ENCODE measurements at regions not wholly inside any gene's neighbourhood (a gene's known extent, or its start where the extent isn't known, plus 50 kb on each side); places are given as distances from the start of the nearest gene placed in this dataset.
A peak's percentile ranks its signal among the peaks of the same experiment; 100 is the strongest.
"Not testable (repeated sequence)": the region's sequence is repeated elsewhere in the genome, so short reads cannot be mapped to it uniquely, and the experiment has no call there.

DNA sequence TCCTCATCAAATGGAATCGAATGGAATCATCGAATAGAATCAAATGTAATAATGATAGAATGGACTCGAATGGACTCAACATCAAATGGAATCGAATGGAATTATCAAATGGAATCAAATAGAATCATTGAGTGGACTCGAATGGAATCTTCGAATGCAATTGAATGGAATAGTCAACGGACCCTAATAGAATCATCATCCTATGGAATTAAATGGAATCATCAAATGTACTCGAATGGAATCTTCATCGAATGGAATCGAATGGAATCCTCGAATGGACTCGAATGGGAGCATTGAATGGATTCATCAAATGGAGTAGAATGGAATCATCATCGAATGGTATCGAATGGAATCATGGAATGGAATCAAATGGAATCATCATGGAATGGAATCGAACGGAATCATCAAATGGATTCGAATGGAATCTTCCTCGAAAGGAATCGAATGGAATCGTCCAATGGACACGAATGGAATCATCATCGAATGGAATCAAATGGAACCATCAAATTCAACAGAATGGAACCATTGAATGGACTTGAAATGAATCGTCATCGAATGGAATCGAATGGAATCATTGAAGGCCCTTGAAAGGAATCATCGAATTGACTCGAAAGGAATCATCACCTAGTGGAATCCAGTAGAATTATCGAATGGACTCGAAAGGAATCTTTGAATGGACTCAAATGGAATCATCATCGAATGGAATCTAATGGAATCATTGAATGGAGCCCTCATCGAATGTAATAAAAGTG is 224.9 kb downstream of the SHCBP1 start:
- H3K27me3 ChIP-seq (replicated peaks; ENCODE audit: insufficient read depth); H3K9me3 ChIP-seq (ENCODE audit: low read depth); H3K79me2 ChIP-seq (ENCODE audit: insufficient read depth); H3K27ac ChIP-seq; H3K4me2 ChIP-seq (ENCODE audit: unreplicated experiment); H3F3A ChIP-seq (ENCODE audit: insufficient read depth); H3K4me3 ChIP-seq; H3K4me1 ChIP-seq (ENCODE audit: insufficient read depth); DNase-seq; H3K9me2 ChIP-seq (ENCODE audit: insufficient read depth); H4K20me1 ChIP-seq (ENCODE audit: insufficient read depth); H3K9ac ChIP-seq; H2AFZ ChIP-seq; in situ Hi-C loops (cut with MboI); H3K36me3 ChIP-seq (ENCODE audit: low read depth): not testable (repeated sequence)
- 40 to 41% methylated on average over 31 of the region's 31 CpGs for WGBS, 2 experiments (ENCODE audit: low coverage in 1 of 2, low lambda C conversion rate in 2 of 2, missing lambda C conversion rate in 2 of 2)

DNA sequence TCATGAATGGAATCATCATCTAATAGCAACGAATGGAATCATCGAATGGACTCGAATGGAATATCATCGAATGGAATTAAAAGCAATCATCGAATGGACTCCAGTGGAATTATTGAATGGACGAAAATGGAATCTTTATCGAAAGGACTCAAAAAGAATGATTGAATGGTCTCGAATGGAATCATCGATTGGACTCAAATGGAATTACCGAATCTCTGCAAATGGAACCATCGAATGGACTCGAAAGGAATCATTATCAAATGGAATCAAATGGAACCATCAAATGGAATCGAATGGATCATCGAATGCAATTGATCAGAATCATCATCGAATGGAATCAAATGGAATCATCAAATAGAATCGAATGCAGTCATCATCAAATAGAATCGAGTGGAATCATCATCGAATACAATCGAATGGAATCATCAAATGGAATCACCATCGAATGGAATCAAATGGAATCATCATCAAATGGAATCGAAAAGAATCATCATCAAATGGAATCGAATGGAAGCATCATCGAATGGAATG is 225.7 kb downstream of the SHCBP1 start:
- H3K9me3 ChIP-seq (ENCODE audit: low read depth); H2AFZ ChIP-seq; H3K79me2 ChIP-seq (ENCODE audit: insufficient read depth); H3K4me1 ChIP-seq (ENCODE audit: insufficient read depth); H3K36me3 ChIP-seq (ENCODE audit: low read depth); DNase-seq; H3K27ac ChIP-seq; H3K9me2 ChIP-seq (ENCODE audit: insufficient read depth); in situ Hi-C loops (cut with MboI); H3K27me3 ChIP-seq (replicated peaks; ENCODE audit: insufficient read depth); H3F3A ChIP-seq (ENCODE audit: insufficient read depth); H4K20me1 ChIP-seq (ENCODE audit: insufficient read depth); H3K4me3 ChIP-seq; H3K4me2 ChIP-seq (ENCODE audit: unreplicated experiment); H3K9ac ChIP-seq: not testable (repeated sequence)
- WGBS, 2 experiments (ENCODE audit: low coverage in 1 of 2, low lambda C conversion rate in 2 of 2, missing lambda C conversion rate in 2 of 2) = 48 to 49% methylated on average over 23 of the region's 23 CpGs

DNA sequence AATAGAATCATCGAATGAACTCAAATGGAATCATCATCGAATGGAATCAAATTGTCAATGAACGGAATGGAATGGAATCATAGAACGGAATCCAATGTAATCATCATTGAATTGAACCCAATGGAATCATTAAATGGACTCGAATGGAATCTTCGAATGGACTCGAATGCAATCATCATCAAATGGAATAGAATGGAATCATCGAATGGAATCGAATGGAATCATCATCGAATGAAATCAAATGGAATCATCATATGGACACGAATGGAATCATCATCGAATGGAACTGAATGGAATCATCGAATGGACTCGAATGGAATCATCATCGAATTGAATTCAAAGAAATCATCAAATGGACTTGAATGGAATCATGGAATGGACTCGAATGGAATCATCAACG is 226.2 kb downstream of the SHCBP1 start:
- H3K4me3 ChIP-seq; H3F3A ChIP-seq (ENCODE audit: insufficient read depth); H3K4me2 ChIP-seq (ENCODE audit: unreplicated experiment); H4K20me1 ChIP-seq (ENCODE audit: insufficient read depth); H3K9me3 ChIP-seq (ENCODE audit: low read depth); H3K27me3 ChIP-seq (replicated peaks; ENCODE audit: insufficient read depth); H3K79me2 ChIP-seq (ENCODE audit: insufficient read depth); H3K27ac ChIP-seq; H3K9me2 ChIP-seq (ENCODE audit: insufficient read depth); H3K4me1 ChIP-seq (ENCODE audit: insufficient read depth); H2AFZ ChIP-seq; H3K9ac ChIP-seq; DNase-seq; in situ Hi-C loops (cut with MboI); H3K36me3 ChIP-seq (ENCODE audit: low read depth): not testable (repeated sequence)
- WGBS, 2 experiments (ENCODE audit: low coverage in 1 of 2, low lambda C conversion rate in 2 of 2, missing lambda C conversion rate in 2 of 2) = 43 to 46% methylated on average over 17 of the region's 17 CpGs

DNA sequence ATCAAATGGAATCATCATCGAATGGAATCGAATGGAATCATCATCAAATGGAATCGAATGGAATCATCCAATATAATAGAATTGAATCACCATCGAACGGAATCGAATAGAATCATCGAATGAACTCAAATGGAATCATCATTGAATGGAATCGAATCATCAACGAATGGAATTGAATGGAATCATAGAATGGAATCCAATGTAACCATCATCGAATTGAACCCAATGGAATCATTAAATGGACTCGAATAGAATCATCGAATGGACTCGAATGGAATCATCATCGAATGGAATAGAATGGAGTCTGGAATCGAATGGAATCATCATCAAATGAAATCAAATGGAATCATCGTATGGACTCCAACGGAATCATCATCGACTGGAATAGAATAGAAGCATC is 227.0 kb downstream of the SHCBP1 start:
- H3K9me2 ChIP-seq (ENCODE audit: insufficient read depth) = peaks cover 11% of the 10 kb centered on the region
- H3K4me3 ChIP-seq; H3K27me3 ChIP-seq (replicated peaks; ENCODE audit: insufficient read depth); in situ Hi-C loops (cut with MboI); H3K9ac ChIP-seq; H3K27ac ChIP-seq; H3K4me1 ChIP-seq (ENCODE audit: insufficient read depth); DNase-seq; H3K79me2 ChIP-seq (ENCODE audit: insufficient read depth); H2AFZ ChIP-seq; H3K36me3 ChIP-seq (ENCODE audit: low read depth); H3K4me2 ChIP-seq (ENCODE audit: unreplicated experiment): not testable (repeated sequence)
- WGBS, 2 experiments (ENCODE audit: low coverage in 1 of 2, low lambda C conversion rate in 2 of 2, missing lambda C conversion rate in 2 of 2) = 45 to 46% methylated on average over 18 of the region's 18 CpGs
- peaks cover 12% of the 10 kb centered on the region; the same call in 1 of the 2 replicates for H4K20me1 ChIP-seq (ENCODE audit: insufficient read depth)
- peaks cover 12% of the 10 kb centered on the region for H3K9me3 ChIP-seq (ENCODE audit: low read depth)
- H3F3A ChIP-seq (ENCODE audit: insufficient read depth) = peaks cover 10% of the 10 kb centered on the region

DNA sequence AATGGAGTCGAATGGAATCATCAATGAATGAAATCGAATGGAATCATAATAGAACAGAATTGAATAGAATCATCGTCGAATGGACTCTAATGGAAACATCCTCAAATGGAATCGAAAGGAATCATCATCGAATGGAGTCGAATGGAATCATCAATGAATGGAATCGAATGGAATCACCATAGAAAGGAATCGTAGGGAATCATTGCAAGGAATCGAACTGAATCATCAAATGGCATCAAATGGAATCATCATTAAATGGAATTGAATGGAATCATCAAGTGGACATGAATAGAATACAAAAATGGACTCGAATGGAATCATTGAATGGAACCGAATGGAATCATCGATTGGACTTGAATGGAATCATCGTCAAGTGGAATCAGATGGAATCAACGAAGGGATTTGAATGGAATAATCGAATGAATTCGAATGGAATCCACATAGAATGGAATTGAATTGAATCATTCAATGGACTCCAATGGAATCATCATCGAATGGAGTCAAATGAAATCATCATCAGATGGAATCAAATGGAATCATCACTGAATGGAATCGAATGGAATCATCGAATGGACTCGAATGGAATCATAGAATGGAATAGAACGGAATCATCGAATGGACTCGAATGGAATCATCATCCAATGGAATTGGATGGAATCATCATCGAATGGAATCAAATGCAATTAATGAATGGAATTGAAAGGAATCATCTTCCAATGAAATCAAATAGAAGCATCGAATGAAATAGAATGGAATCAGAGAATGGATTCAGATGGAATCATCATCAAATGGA is 228.1 kb downstream of the SHCBP1 start:
- Histone ChIP-seq H4K20me1 (ENCODE audit: insufficient read depth) (peaks cover 12% of the 10 kb centered on the region; the same call in 1 of the 2 replicates), H3F3A (ENCODE audit: insufficient read depth) (peaks cover 10% of the 10 kb centered on the region), H3K9me2 (ENCODE audit: insufficient read depth) (peaks cover 11% of the 10 kb centered on the region), H3K9me3 (ENCODE audit: low read depth) (peaks cover 12% of the 10 kb centered on the region)
- H3K4me3 ChIP-seq; H3K27ac ChIP-seq; H3K4me2 ChIP-seq (ENCODE audit: unreplicated experiment); H3K4me1 ChIP-seq (ENCODE audit: insufficient read depth); H3K36me3 ChIP-seq (ENCODE audit: low read depth); H2AFZ ChIP-seq; in situ Hi-C loops (cut with MboI); H3K79me2 ChIP-seq (ENCODE audit: insufficient read depth); H3K9ac ChIP-seq; H3K27me3 ChIP-seq (replicated peaks; ENCODE audit: insufficient read depth): not testable (repeated sequence)
- DNase-seq = peak; percentile 3
- 41 to 44% methylated on average over 24 to 25 of the region's 26 CpGs for WGBS, 2 experiments (ENCODE audit: low coverage in 1 of 2, low lambda C conversion rate in 2 of 2, missing lambda C conversion rate in 2 of 2)

DNA sequence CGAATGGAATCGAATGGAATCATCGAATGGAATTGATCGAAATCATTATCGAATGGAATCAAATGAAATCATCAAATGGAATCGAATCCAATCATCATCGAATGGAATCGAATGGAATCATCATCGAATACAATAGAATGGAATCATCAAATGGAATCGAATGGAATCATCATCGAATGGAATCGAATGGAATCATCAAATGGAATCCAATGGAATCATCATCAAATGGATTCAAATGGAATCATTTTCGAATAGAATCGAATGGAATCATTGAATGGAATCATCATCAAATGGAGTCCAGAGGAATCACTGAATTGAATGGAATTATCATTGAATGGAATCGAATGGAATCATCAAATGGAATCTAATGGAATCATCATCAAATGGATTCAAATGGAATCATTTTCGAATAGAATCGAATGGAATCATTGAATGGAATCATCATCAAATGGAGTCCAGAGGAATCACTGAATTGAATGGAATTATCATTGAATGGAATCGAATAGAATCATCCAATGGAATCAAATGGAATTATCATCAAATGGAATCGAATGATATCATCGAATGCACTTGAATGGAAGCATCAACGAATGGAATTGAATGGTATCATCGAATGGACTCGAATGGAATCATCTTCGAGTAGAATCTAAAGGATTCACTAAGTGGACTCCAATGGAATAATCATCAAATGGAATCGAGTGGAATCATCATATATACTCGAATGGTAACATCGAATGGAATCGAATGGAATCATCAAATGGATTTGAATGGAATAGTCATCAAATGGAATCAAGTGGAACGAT is 230.3 kb downstream of the SHCBP1 start:
- H3K4me1 ChIP-seq (ENCODE audit: insufficient read depth) = peaks cover 14% of the 10 kb centered on the region
- H3K79me2 ChIP-seq (ENCODE audit: insufficient read depth); H3K4me3 ChIP-seq; H2AFZ ChIP-seq; in situ Hi-C loops (cut with MboI); DNase-seq; H3K27ac ChIP-seq; H3K4me2 ChIP-seq (ENCODE audit: unreplicated experiment); H3K9ac ChIP-seq: not testable (repeated sequence)
- peaks cover 19% of the 10 kb centered on the region for H3K36me3 ChIP-seq (ENCODE audit: low read depth)
- peaks cover 23% of the 10 kb centered on the region for H3K9me3 ChIP-seq (ENCODE audit: low read depth)
- peaks cover 22% of the 10 kb centered on the region for H3K9me2 ChIP-seq (ENCODE audit: insufficient read depth)
- peaks cover 23% of the 10 kb centered on the region for H4K20me1 ChIP-seq (ENCODE audit: insufficient read depth)
- H3F3A ChIP-seq (ENCODE audit: insufficient read depth) = peaks cover 22% of the 10 kb centered on the region
- 44 to 45% methylated on average over 29 of the region's 29 CpGs for WGBS, 2 experiments (ENCODE audit: low coverage in 1 of 2, low lambda C conversion rate in 2 of 2, missing lambda C conversion rate in 2 of 2)
- H3K27me3 ChIP-seq (replicated peaks; ENCODE audit: insufficient read depth) = peaks cover 15% of the 10 kb centered on the region

DNA sequence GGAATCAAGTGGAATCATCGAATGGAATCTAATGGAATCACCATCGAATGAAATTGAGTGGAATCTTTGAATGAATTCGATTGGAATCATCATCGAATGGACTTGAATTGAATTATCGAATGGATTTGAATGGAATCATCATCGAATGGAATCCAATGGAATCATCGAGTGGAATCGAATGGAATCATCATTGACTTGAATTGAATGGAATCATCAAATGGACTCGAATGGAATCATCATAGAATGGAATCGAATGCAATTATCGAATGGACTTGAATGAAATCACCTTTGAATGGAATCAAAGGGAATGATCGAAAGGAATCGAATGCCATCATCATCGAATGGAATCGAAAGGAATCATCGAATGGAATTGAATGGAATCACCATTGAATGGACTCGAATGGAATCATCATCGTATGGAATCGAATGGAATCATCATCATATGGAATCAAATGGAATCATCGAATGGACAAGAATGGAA is 231.6 kb downstream of the SHCBP1 start:
- H3K36me3 ChIP-seq (ENCODE audit: low read depth) = peaks cover 15% of the 10 kb centered on the region
- H3K4me3 ChIP-seq = peak overlapping the region; percentile 3
- H3K27me3 ChIP-seq (replicated peaks; ENCODE audit: insufficient read depth) = peaks cover 15% of the 10 kb centered on the region
- peaks cover 16% of the 10 kb centered on the region for H3K9me3 ChIP-seq (ENCODE audit: low read depth)
- peak; percentile 66 for DNase-seq
- H3K9me2 ChIP-seq (ENCODE audit: insufficient read depth) = peaks cover 16% of the 10 kb centered on the region
- H3K4me1 ChIP-seq (ENCODE audit: insufficient read depth) = peaks cover 14% of the 10 kb centered on the region
- peaks cover 17% of the 10 kb centered on the region for H4K20me1 ChIP-seq (ENCODE audit: insufficient read depth)
- peak overlapping the region; percentile 0; the same call in 1 of the 2 replicates for H3K27ac ChIP-seq
- H3F3A ChIP-seq (ENCODE audit: insufficient read depth) = peaks cover 17% of the 10 kb centered on the region
- peak overlapping the region; percentile 0; the same call in 1 of the 2 replicates for H2AFZ ChIP-seq
- H3K4me2 ChIP-seq (ENCODE audit: unreplicated experiment); H3K79me2 ChIP-seq (ENCODE audit: insufficient read depth); in situ Hi-C loops (cut with MboI): not testable (repeated sequence)
- H3K9ac ChIP-seq = 0 out of 2 replicates have a peak overlapping the region, but pooled peaks have one; percentile 0
- 48 to 49% methylated on average over 20 of the region's 20 CpGs for WGBS, 2 experiments (ENCODE audit: low coverage in 1 of 2, low lambda C conversion rate in 2 of 2, missing lambda C conversion rate in 2 of 2)
